Right lobe of liver (tissue), 6 donors: ENCODE measurements at regions not wholly inside any gene's neighbourhood (a gene's known extent, or its start where the extent isn't known, plus 50 kb on each side); places are given as distances from the start of the nearest gene placed in this dataset.

Experiments used
- ATAC-seq, 4 donors: fragments of 200-7000 bp; cut with Tn5 transposase; one replicate each; pipeline ENCODE4 v1.9.1; 2020; ENCODE audit warnings: mild to moderate bottlenecking in 4 of 4, moderate library complexity in 4 of 4
- DNase-seq, 3 donors: peaks; one replicate each; pipeline ENCODE4 v3.0.0-alpha.2; 2020
- H3K27ac ChIP-seq, 3 donors: fragments of 200-600 bp; one replicate each; pipeline ENCODE4 v1.8.0; 2022
- H3K27me3 ChIP-seq, 2 donors: fragments of 200-600 bp; one replicate each; pipeline ENCODE4 v1.8.0; 2022
- H3K36me3 ChIP-seq, 4 donors: fragments of 200-600 bp; sonication (generic) in 1 of 4; one replicate each; pipeline versions ENCODE4 v1.5.1 to v1.8.0; 2017 to 2022; ENCODE audit warnings: control low read depth in 1 of 4
- H3K4me1 ChIP-seq, 4 donors: fragments of 200-600 bp; sonication (generic) in 1 of 4; one replicate each; pipeline versions ENCODE4 v1.5.1 to v1.8.0; 2017 to 2022; ENCODE audit warnings: control low read depth in 1 of 4
- H3K4me3 ChIP-seq, 3 donors: fragments of 200-600 bp; one replicate each; pipeline ENCODE4 v1.8.0; 2022
- H3K9me3 ChIP-seq, 4 donors: fragments of 200-600 bp; sonication (generic) in 1 of 4; one replicate each; pipeline versions ENCODE4 v1.5.1 to v1.8.0; 2017 to 2022; ENCODE audit warnings: control low read depth in 1 of 4
- POLR2A ChIP-seq: fragments of 450-650 bp; IDR thresholded peaks from one replicate; pipeline ENCODE4 v1.6.1; 2017; ENCODE audit warnings: antibody characterized with exemption, mild to moderate bottlenecking
- WGBS: methylation state at CpG from one replicate; pipeline ENCODE4 v1.1.6; 2018; ENCODE audit warnings: low coverage, low lambda C conversion rate; ENCODE audit not compliant: insufficient coverage; ENCODE audit errors: missing lambda C conversion rate; 5-methylcytosine and 5-hydroxymethylcytosine counted together
- intact Hi-C, 2 donors: fragments of 100-400 bp; cut with DNase I; formaldehyde crosslinking; loops; one replicate each; pipeline versions ENCODE4 v1.11.2 to v1.14.1; 2022
- TF ChIP-seq, protein P1 (sequence below), 4 donors: fragments of 200-600 bp in 3 of 4; fragments of 450-650 bp in 1 of 4; IDR thresholded peaks; one replicate each; pipeline versions ENCODE4 v1.5.1 to v1.8.0; 2016 to 2022; ENCODE audit warnings: antibody characterized with exemption in 4 of 4, mild to moderate bottlenecking in 2 of 4
- donor health status: DM: no; HTN: yes; CAD: no.
- donor health status: DM: no; HTN: no; CAD: no.
- donor health status: DM: no; HTN: no; CAD: no.
- donor health status: DM: no; HTN: yes; CAD: no.
- donor health status: DM: no; HTN: yes; CAD: no.

DNA sequence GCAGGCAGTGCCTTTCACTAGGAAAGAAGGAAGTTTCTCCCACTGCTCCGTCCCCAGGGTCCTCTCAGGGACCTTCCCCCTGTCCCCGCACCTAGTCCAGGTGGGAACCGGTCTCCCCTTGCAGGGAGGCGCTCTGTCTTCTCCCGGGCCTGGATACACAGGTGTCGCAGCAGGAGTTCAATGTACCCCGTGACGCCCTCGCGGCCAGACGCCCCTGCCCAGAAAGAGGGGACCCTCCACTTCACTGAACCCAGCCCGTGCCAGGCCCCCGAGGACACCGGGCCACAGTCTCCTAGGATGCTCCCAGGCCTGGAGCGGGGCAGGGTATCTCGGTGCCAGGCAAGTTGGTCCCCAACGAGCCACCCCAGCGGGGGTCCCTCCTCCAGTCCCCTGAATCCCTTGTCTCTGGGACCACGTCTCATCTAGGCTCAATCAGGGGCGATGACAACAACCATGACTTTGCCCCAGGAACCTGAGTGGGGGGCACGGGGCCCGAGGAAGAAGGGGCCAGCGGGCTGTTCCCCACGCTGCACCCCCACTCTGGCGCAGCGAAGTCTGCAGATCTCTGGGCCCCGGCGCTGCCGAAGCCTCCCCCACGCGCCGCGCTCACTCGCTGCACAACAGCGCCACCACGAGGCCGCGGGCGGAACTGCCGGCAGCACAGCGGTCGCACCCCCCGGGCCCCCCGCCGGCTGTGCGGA lies 103.0 kb downstream of the EDN3 start:
- intact Hi-C loops = no loop called here

GRCh38 chr20:59403962-59404314 lies 103.5 kb downstream of the EDN3 start:
- TF ChIP-seq, protein P1, sequence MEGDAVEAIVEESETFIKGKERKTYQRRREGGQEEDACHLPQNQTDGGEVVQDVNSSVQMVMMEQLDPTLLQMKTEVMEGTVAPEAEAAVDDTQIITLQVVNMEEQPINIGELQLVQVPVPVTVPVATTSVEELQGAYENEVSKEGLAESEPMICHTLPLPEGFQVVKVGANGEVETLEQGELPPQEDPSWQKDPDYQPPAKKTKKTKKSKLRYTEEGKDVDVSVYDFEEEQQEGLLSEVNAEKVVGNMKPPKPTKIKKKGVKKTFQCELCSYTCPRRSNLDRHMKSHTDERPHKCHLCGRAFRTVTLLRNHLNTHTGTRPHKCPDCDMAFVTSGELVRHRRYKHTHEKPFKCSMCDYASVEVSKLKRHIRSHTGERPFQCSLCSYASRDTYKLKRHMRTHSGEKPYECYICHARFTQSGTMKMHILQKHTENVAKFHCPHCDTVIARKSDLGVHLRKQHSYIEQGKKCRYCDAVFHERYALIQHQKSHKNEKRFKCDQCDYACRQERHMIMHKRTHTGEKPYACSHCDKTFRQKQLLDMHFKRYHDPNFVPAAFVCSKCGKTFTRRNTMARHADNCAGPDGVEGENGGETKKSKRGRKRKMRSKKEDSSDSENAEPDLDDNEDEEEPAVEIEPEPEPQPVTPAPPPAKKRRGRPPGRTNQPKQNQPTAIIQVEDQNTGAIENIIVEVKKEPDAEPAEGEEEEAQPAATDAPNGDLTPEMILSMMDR (IDR thresholded peaks at IDR 0.05) = no peak
- TF ChIP-seq POLR2A = no peak
- no peaks in the 10 kb centered on the region for H3K36me3 ChIP-seq
- no peak overlapping the region for H3K4me3 ChIP-seq
- H3K27ac ChIP-seq = no peak overlapping the region
- WGBS = 7% methylated on average over 2 of the region's 9 CpGs
- DNase-seq (no peak), ATAC-seq (no peak)
- H3K27me3 ChIP-seq = peaks cover 0 to 19% of the 10 kb centered on the region in 2 donors
- H3K9me3 ChIP-seq = no peaks in the 10 kb centered on the region
- H3K4me1 ChIP-seq = peaks cover 0 to 7% (median 0%) of the 10 kb centered on the region in 4 donors
- intact Hi-C loops = no loop called here

More for the DNA sequence above, 103.0 kb downstream of the EDN3 start:
- ATAC-seq (peak; percentile 44 to 78 (median 60)), DNase-seq (peak in 2 of 3 donors; percentile 32 to 64)
- Histone ChIP-seq H3K27me3 (peaks cover 0 to 19% of the 10 kb centered on the region in 2 donors), H3K4me3 (no peak overlapping the region), H3K9me3 (no peaks in the 10 kb centered on the region), H3K36me3 (no peaks in the 10 kb centered on the region), H3K4me1 (peaks cover 0 to 7% (median 0%) of the 10 kb centered on the region in 4 donors), H3K27ac (no peak overlapping the region)
- WGBS = 1% methylated on average over 19 of the region's 46 CpGs
- no peak for TF ChIP-seq POLR2A
- TF ChIP-seq, protein P1 (IDR thresholded peaks at IDR 0.05) = peak; percentile 68 to 91 (median 80)

GRCh38 chr20:59404749-59405148 lies 104.3 kb downstream of the EDN3 start:
- DNase-seq (no peak), ATAC-seq (no peak)
- intact Hi-C loops = no loop called here
- Histone ChIP-seq H3K27me3 (peaks cover 0 to 19% of the 10 kb centered on the region in 2 donors), H3K4me1 (peaks cover 0 to 7% (median 0%) of the 10 kb centered on the region in 4 donors), H3K9me3 (no peaks in the 10 kb centered on the region), H3K4me3 (no peak overlapping the region), H3K27ac (no peak overlapping the region), H3K36me3 (no peaks in the 10 kb centered on the region)
- TF ChIP-seq, protein P1 (IDR thresholded peaks at IDR 0.05) = no peak
- no peak for TF ChIP-seq POLR2A
- 44% methylated on average over 7 of the region's 12 CpGs for WGBS

GRCh38 chr20:59405226-59406200 lies 105.1 kb downstream of the EDN3 start:
- no peak for TF ChIP-seq POLR2A
- TF ChIP-seq, protein P1 (IDR thresholded peaks at IDR 0.05) = no peak
- Histone ChIP-seq H3K4me1 (peaks cover 0 to 7% (median 0%) of the 10 kb centered on the region in 4 donors), H3K9me3 (no peaks in the 10 kb centered on the region), H3K36me3 (no peaks in the 10 kb centered on the region), H3K4me3 (no peak overlapping the region), H3K27me3 (peaks cover 0 to 19% of the 10 kb centered on the region in 2 donors), H3K27ac (no peak overlapping the region)
- no peak for ATAC-seq
- WGBS = 59% methylated on average over 12 of the region's 15 CpGs
- intact Hi-C loops = no loop called here
- no peak for DNase-seq
